GM23338 (cell line): ENCODE measurements at regions not wholly inside any gene's neighbourhood (a gene's known extent, or its start where the extent isn't known, plus 50 kb on each side); places are given as distances from the start of the nearest gene placed in this dataset.

Experiments
- ATAC-seq: fragments of 200-7000 bp; cut with Tn5 transposase; 3 replicates; pipeline ENCODE4 v1.9.1; 2020
- DNase-seq: peaks from one replicate; pipeline ENCODE4 v3.0.0-alpha.2; 2015; ENCODE audit warnings: low spot score
- H2AFZ ChIP-seq: fragments of 200-600 bp; sonication (generic); 2 replicates; pipeline ENCODE4 v1.8.0; 2016; ENCODE audit warnings: antibody characterized with exemption, mild to moderate bottlenecking, moderate library complexity
- H3F3A ChIP-seq: fragments of 200-600 bp; sonication (generic); replicated peaks from 2 replicates; pipeline ENCODE4 v1.8.0; 2017; ENCODE audit warnings: antibody characterized with exemption, mixed run types, low read depth
- H3K27ac ChIP-seq: fragments of 200-600 bp; sonication (generic); 2 replicates; pipeline ENCODE4 v1.6.1; 2016; ENCODE audit warnings: low read depth
- H3K27me3 ChIP-seq: fragments of 200-600 bp; sonication (generic); 2 replicates; pipeline ENCODE4 v1.8.0; 2016; ENCODE audit warnings: mild to moderate bottlenecking, mixed run types, moderate library complexity; ENCODE audit not compliant: insufficient read depth
- H3K36me3 ChIP-seq: fragments of 200-600 bp; sonication (generic); 2 replicates; pipeline ENCODE4 v1.8.0; 2016; ENCODE audit warnings: mild to moderate bottlenecking; ENCODE audit not compliant: insufficient read depth
- H3K4me1 ChIP-seq: fragments of 200-600 bp; sonication (generic); 2 replicates; pipeline ENCODE4 v1.8.0; 2016; ENCODE audit warnings: mild to moderate bottlenecking, moderate library complexity; ENCODE audit not compliant: insufficient read depth
- H3K4me2 ChIP-seq: fragments of 200-600 bp; sonication (generic); 2 replicates; pipeline ENCODE4 v1.7.1; 2017; ENCODE audit warnings: mixed run types
- H3K4me3 ChIP-seq: fragments of 200-600 bp; sonication (generic); 2 replicates; pipeline ENCODE4 v1.6.1; 2016; ENCODE audit warnings: mixed run types
- H3K79me2 ChIP-seq: fragments of 200-600 bp; sonication (generic); replicated peaks from 2 replicates; pipeline ENCODE4 v1.8.0; 2017; ENCODE audit warnings: mild to moderate bottlenecking; ENCODE audit not compliant: insufficient read depth
- H3K9me2 ChIP-seq: fragments of 200-600 bp; sonication (generic); 2 replicates; pipeline ENCODE4 v1.8.0; 2017; ENCODE audit not compliant: insufficient read depth
- H4K20me1 ChIP-seq: fragments of 200-600 bp; sonication (generic); replicated peaks from 2 replicates; pipeline ENCODE4 v1.8.0; 2017; ENCODE audit warnings: mild to moderate bottlenecking; ENCODE audit not compliant: insufficient read depth
- H3K27ac Mint-ChIP-seq: 2 replicates; pipeline ENCODE4 v1.8.0; 2020; ENCODE audit warnings: inconsistent platforms, mild to moderate bottlenecking, moderate library complexity, mixed read lengths
- H3K27me3 Mint-ChIP-seq: 3 replicates; pipeline ENCODE4 v1.8.0; 2022; ENCODE audit warnings: low read depth, mild to moderate bottlenecking, moderate library complexity, mixed read lengths, inconsistent platforms; ENCODE audit not compliant: insufficient read depth, poor library complexity
- H3K36me3 Mint-ChIP-seq: 3 replicates; pipeline ENCODE4 v1.8.0; 2021; ENCODE audit warnings: low read depth, mild to moderate bottlenecking, inconsistent platforms, moderate library complexity, mixed read lengths
- H3K4me1 Mint-ChIP-seq: 3 replicates; pipeline ENCODE4 v1.8.0; 2020; ENCODE audit warnings: mild to moderate bottlenecking, inconsistent platforms, mixed read lengths
- H3K4me3 Mint-ChIP-seq: 3 replicates; pipeline ENCODE4 v1.8.0; 2021; ENCODE audit warnings: moderate library complexity, mild to moderate bottlenecking, inconsistent platforms, mixed read lengths
- H3K9me3 Mint-ChIP-seq: 3 replicates; pipeline ENCODE4 v1.8.0; 2020; ENCODE audit warnings: moderate library complexity, mild to moderate bottlenecking, inconsistent platforms, mixed read lengths
- CREB1 ChIP-seq: fragments of 250-450 bp; sonication (Bioruptor Pico); IDR thresholded peaks from 2 replicates; pipeline ENCODE4 v1.5.0; 2020; ENCODE audit warnings: low read depth, mild to moderate bottlenecking, moderate library complexity
- EZH2 ChIP-seq: fragments of 200-600 bp; sonication (generic); IDR thresholded peaks from one replicate; pipeline ENCODE4 v1.8.0; 2017; ENCODE audit warnings: antibody characterized with exemption, mild to moderate bottlenecking, low read depth; ENCODE audit not compliant: unreplicated experiment
- EZH2phosphoT487 ChIP-seq: fragments of 200-600 bp; sonication (generic); IDR thresholded peaks from one replicate; pipeline ENCODE4 v1.8.1; 2018; ENCODE audit warnings: antibody characterized with exemption; ENCODE audit not compliant: unreplicated experiment
- JUNB ChIP-seq: IDR thresholded peaks from one replicate; pipeline ENCODE4 v1.6.1; 2016; ENCODE audit warnings: antibody characterized with exemption; ENCODE audit not compliant: unreplicated experiment
- NANOG ChIP-seq: IDR thresholded peaks from 2 replicates; pipeline ENCODE4 v1.6.1; 2016; ENCODE audit warnings: antibody characterized with exemption, borderline replicate concordance
- POLR2AphosphoS5 ChIP-seq: IDR thresholded peaks from 2 replicates; pipeline ENCODE4 v1.6.1; 2016; ENCODE audit warnings: antibody characterized with exemption, low read depth
- STAT1 ChIP-seq: IDR thresholded peaks from one replicate; pipeline ENCODE4 v1.6.1; 2016; ENCODE audit warnings: antibody characterized with exemption; ENCODE audit not compliant: unreplicated experiment
- ZNF114 ChIP-seq: fragments of 250-450 bp; sonication (Bioruptor Pico); IDR thresholded peaks from 2 replicates; pipeline ENCODE4 v1.5.0; 2020; ENCODE audit warnings: mild to moderate bottlenecking, moderate library complexity
- ZNF331 ChIP-seq: fragments of 250-450 bp; sonication (Bioruptor Pico); IDR thresholded peaks from 2 replicates; pipeline ENCODE4 v1.5.0; 2020; ENCODE audit warnings: low read depth, mild to moderate bottlenecking, moderate library complexity
- TF ChIP-seq, protein P1 (sequence below): IDR thresholded peaks from one replicate; pipeline ENCODE4 v1.6.1; 2018; ENCODE audit warnings: antibody characterized with exemption; ENCODE audit not compliant: unreplicated experiment
- TF ChIP-seq, protein P2 (sequence below), 2 experiments: fragments of 200-600 bp in 1 of 2; sonication (generic) in 1 of 2; conservative IDR thresholded peaks; 2 replicates each; pipeline versions ENCODE4 v1.5.1 to v1.6.1; 2016 to 2017; ENCODE audit warnings: antibody characterized with exemption in 2 of 2, low read depth in 2 of 2, mild to moderate bottlenecking in 2 of 2, moderate library complexity in 1 of 2
- TF ChIP-seq, protein P3 (sequence below): fragments of 250-450 bp; sonication (Bioruptor Pico); IDR thresholded peaks from 2 replicates; pipeline ENCODE4 v1.5.0; 2020; ENCODE audit warnings: mild to moderate bottlenecking, moderate library complexity
- TF ChIP-seq, protein P4 (sequence below): IDR thresholded peaks from 2 replicates; pipeline ENCODE4 v1.6.1; 2016; ENCODE audit warnings: antibody characterized with exemption

DNA sequence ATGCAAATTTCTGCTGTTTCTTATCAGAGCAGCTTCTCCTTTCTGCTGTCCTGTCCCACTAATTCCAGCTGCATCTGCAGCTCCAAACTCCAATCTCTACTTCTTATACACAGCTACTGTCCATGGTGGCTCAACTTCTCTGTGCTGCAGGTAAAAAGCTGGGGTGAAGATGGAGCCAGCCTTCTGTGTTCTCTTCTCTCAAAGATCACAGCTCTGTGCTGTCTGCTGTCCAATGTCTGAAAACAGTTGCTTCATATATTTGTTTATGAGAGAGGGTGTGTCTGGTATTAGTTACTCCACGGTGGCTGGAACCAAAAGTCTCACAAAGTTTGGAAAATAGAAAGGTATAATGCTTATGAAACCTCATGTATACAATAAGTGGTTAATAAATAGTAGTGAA lies 445.8 kb upstream of the TBX3 start:
- no peaks in the 10 kb centered on the region for H3K36me3 Mint-ChIP-seq
- H3K27me3 Mint-ChIP-seq = no peaks in the 10 kb centered on the region
- Histone ChIP-seq H2AFZ (no peak overlapping the region), H3K4me3 (no peak overlapping the region), H3K36me3 (no peaks in the 10 kb centered on the region), H3K4me2 (no peak overlapping the region), H3K9me2 (peaks cover 3% of the 10 kb centered on the region; the same call in 1 of the 2 replicates), H3K27me3 (no peaks in the 10 kb centered on the region), H3K27ac (no peak overlapping the region), H3K79me2 (no peaks in the 10 kb centered on the region), H3F3A (no peaks in the 10 kb centered on the region), H4K20me1 (no peaks in the 10 kb centered on the region), H3K4me1 (no peaks in the 10 kb centered on the region)
- no peak overlapping the region for H3K27ac Mint-ChIP-seq
- ATAC-seq = no peak
- TF ChIP-seq, protein P1, sequence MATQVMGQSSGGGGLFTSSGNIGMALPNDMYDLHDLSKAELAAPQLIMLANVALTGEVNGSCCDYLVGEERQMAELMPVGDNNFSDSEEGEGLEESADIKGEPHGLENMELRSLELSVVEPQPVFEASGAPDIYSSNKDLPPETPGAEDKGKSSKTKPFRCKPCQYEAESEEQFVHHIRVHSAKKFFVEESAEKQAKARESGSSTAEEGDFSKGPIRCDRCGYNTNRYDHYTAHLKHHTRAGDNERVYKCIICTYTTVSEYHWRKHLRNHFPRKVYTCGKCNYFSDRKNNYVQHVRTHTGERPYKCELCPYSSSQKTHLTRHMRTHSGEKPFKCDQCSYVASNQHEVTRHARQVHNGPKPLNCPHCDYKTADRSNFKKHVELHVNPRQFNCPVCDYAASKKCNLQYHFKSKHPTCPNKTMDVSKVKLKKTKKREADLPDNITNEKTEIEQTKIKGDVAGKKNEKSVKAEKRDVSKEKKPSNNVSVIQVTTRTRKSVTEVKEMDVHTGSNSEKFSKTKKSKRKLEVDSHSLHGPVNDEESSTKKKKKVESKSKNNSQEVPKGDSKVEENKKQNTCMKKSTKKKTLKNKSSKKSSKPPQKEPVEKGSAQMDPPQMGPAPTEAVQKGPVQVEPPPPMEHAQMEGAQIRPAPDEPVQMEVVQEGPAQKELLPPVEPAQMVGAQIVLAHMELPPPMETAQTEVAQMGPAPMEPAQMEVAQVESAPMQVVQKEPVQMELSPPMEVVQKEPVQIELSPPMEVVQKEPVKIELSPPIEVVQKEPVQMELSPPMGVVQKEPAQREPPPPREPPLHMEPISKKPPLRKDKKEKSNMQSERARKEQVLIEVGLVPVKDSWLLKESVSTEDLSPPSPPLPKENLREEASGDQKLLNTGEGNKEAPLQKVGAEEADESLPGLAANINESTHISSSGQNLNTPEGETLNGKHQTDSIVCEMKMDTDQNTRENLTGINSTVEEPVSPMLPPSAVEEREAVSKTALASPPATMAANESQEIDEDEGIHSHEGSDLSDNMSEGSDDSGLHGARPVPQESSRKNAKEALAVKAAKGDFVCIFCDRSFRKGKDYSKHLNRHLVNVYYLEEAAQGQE = no peak
- no peak for TF ChIP-seq CREB1 (CRISPR knock-in tag)
- TF ChIP-seq POLR2AphosphoS5 = no peak
- TF ChIP-seq JUNB = no peak
- TF ChIP-seq ZNF114 (CRISPR knock-in tag) = no peak
- TF ChIP-seq, protein P2, sequence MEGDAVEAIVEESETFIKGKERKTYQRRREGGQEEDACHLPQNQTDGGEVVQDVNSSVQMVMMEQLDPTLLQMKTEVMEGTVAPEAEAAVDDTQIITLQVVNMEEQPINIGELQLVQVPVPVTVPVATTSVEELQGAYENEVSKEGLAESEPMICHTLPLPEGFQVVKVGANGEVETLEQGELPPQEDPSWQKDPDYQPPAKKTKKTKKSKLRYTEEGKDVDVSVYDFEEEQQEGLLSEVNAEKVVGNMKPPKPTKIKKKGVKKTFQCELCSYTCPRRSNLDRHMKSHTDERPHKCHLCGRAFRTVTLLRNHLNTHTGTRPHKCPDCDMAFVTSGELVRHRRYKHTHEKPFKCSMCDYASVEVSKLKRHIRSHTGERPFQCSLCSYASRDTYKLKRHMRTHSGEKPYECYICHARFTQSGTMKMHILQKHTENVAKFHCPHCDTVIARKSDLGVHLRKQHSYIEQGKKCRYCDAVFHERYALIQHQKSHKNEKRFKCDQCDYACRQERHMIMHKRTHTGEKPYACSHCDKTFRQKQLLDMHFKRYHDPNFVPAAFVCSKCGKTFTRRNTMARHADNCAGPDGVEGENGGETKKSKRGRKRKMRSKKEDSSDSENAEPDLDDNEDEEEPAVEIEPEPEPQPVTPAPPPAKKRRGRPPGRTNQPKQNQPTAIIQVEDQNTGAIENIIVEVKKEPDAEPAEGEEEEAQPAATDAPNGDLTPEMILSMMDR (conservative IDR thresholded peaks at IDR 0.05; ENCODE audit: low read depth in 2 of 2) = no peak
- TF ChIP-seq EZH2phosphoT487 = no peak
- TF ChIP-seq STAT1 = no peak
- TF ChIP-seq, protein P3, sequence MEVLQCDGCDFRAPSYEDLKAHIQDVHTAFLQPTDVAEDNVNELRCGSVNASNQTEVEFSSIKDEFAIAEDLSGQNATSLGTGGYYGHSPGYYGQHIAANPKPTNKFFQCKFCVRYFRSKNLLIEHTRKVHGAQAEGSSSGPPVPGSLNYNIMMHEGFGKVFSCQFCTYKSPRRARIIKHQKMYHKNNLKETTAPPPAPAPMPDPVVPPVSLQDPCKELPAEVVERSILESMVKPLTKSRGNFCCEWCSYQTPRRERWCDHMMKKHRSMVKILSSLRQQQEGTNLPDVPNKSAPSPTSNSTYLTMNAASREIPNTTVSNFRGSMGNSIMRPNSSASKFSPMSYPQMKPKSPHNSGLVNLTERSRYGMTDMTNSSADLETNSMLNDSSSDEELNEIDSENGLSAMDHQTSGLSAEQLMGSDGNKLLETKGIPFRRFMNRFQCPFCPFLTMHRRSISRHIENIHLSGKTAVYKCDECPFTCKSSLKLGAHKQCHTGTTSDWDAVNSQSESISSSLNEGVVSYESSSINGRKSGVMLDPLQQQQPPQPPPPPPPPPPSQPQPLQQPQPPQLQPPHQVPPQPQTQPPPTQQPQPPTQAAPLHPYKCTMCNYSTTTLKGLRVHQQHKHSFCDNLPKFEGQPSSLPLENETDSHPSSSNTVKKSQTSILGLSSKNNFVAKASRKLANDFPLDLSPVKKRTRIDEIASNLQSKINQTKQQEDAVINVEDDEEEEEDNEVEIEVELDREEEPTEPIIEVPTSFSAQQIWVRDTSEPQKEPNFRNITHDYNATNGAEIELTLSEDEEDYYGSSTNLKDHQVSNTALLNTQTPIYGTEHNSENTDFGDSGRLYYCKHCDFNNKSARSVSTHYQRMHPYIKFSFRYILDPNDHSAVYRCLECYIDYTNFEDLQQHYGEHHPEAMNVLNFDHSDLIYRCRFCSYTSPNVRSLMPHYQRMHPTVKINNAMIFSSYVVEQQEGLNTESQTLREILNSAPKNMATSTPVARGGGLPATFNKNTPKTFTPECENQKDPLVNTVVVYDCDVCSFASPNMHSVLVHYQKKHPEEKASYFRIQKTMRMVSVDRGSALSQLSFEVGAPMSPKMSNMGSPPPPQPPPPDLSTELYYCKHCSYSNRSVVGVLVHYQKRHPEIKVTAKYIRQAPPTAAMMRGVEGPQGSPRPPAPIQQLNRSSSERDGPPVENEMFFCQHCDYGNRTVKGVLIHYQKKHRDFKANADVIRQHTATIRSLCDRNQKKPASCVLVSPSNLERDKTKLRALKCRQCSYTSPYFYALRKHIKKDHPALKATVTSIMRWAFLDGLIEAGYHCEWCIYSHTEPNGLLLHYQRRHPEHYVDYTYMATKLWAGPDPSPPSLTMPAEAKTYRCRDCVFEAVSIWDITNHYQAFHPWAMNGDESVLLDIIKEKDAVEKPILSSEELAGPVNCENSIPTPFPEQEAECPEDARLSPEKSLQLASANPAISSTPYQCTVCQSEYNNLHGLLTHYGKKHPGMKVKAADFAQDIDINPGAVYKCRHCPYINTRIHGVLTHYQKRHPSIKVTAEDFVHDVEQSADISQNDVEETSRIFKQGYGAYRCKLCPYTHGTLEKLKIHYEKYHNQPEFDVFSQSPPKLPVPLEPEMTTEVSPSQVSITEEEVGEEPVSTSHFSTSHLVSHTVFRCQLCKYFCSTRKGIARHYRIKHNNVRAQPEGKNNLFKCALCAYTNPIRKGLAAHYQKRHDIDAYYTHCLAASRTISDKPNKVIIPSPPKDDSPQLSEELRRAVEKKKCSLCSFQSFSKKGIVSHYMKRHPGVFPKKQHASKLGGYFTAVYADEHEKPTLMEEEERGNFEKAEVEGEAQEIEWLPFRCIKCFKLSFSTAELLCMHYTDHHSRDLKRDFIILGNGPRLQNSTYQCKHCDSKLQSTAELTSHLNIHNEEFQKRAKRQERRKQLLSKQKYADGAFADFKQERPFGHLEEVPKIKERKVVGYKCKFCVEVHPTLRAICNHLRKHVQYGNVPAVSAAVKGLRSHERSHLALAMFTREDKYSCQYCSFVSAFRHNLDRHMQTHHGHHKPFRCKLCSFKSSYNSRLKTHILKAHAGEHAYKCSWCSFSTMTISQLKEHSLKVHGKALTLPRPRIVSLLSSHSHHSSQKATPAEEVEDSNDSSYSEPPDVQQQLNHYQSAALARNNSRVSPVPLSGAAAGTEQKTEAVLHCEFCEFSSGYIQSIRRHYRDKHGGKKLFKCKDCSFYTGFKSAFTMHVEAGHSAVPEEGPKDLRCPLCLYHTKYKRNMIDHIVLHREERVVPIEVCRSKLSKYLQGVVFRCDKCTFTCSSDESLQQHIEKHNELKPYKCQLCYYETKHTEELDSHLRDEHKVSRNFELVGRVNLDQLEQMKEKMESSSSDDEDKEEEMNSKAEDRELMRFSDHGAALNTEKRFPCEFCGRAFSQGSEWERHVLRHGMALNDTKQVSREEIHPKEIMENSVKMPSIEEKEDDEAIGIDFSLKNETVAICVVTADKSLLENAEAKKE (CRISPR knock-in tag) = no peak
- TF ChIP-seq EZH2 = no peak
- no peak for TF ChIP-seq NANOG
- no peak for TF ChIP-seq ZNF331 (CRISPR knock-in tag)
- TF ChIP-seq, protein P4, sequence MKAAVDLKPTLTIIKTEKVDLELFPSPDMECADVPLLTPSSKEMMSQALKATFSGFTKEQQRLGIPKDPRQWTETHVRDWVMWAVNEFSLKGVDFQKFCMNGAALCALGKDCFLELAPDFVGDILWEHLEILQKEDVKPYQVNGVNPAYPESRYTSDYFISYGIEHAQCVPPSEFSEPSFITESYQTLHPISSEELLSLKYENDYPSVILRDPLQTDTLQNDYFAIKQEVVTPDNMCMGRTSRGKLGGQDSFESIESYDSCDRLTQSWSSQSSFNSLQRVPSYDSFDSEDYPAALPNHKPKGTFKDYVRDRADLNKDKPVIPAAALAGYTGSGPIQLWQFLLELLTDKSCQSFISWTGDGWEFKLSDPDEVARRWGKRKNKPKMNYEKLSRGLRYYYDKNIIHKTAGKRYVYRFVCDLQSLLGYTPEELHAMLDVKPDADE = no peak
- H3K4me1 Mint-ChIP-seq = no peaks in the 10 kb centered on the region; the same call in 2 of the 3 replicates
- H3K9me3 Mint-ChIP-seq = no peaks in the 10 kb centered on the region
- H3K4me3 Mint-ChIP-seq = no peak overlapping the region
- DNase-seq = no peak
